Testis (tissue), 2 donors: ENCODE measurements at regions not wholly inside any gene's neighbourhood (a gene's known extent, or its start where the extent isn't known, plus 50 kb on each side); places are given as distances from the start of the nearest gene placed in this dataset.
"Not testable (repeated sequence)": the region's sequence is repeated elsewhere in the genome, so short reads cannot be mapped to it uniquely, and the experiment has no call there.

Source experiments
- DNase-seq: peaks from one replicate; pipeline ENCODE4 v3.0.0-alpha.2; 2019
- H3K27ac ChIP-seq, 2 donors: fragments of 200-600 bp; sonication (generic); one replicate each; pipeline ENCODE4 v1.5.1; 2019
- H3K27me3 ChIP-seq: fragments of 200-600 bp; sonication (generic); one replicate; pipeline ENCODE4 v1.5.1; 2019
- H3K36me3 ChIP-seq: fragments of 200-600 bp; sonication (generic); one replicate; pipeline ENCODE4 v1.5.1; 2017; ENCODE audit warnings: low read depth; ENCODE audit errors: missing control alignments
- H3K4me1 ChIP-seq: fragments of 200-600 bp; sonication (generic); one replicate; pipeline ENCODE4 v1.5.1; 2019
- H3K4me3 ChIP-seq, 2 donors: fragments of 200-600 bp; sonication (generic); one replicate each; pipeline ENCODE4 v1.5.1; 2017 to 2019
- H3K9me3 ChIP-seq: fragments of 200-600 bp; sonication (generic); one replicate; pipeline ENCODE4 v1.5.1; 2017
- POLR2A ChIP-seq: fragments of 450-650 bp; IDR thresholded peaks from one replicate; pipeline ENCODE4 v1.6.1; 2017; ENCODE audit warnings: antibody characterized with exemption, mild to moderate bottlenecking, moderate library complexity
- WGBS, 2 donors: methylation state at CpG; one replicate each; pipeline ENCODE4 v1.1.5; 2018; 5-methylcytosine and 5-hydroxymethylcytosine counted together
- intact Hi-C: fragments of 100-400 bp; cut with DNase I; formaldehyde crosslinking; loops from one replicate; pipeline ENCODE4 v1.15.1; 2023; ENCODE audit warnings: low total_unique reads
- TF ChIP-seq, protein P1 (sequence below), 3 experiments: fragments of 450-650 bp in 2 of 3; fragments of 200-600 bp in 1 of 3; sonication (generic) in 1 of 3; IDR thresholded peaks; one replicate each; pipeline ENCODE4 v1.5.1; 2016 to 2019; ENCODE audit warnings: antibody characterized with exemption in 3 of 3, mild to moderate bottlenecking in 2 of 3, moderate library complexity in 1 of 3

- TF ChIP-seq, protein P1, sequence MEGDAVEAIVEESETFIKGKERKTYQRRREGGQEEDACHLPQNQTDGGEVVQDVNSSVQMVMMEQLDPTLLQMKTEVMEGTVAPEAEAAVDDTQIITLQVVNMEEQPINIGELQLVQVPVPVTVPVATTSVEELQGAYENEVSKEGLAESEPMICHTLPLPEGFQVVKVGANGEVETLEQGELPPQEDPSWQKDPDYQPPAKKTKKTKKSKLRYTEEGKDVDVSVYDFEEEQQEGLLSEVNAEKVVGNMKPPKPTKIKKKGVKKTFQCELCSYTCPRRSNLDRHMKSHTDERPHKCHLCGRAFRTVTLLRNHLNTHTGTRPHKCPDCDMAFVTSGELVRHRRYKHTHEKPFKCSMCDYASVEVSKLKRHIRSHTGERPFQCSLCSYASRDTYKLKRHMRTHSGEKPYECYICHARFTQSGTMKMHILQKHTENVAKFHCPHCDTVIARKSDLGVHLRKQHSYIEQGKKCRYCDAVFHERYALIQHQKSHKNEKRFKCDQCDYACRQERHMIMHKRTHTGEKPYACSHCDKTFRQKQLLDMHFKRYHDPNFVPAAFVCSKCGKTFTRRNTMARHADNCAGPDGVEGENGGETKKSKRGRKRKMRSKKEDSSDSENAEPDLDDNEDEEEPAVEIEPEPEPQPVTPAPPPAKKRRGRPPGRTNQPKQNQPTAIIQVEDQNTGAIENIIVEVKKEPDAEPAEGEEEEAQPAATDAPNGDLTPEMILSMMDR (IDR thresholded peaks at IDR 0.05), result no peak
- TF ChIP-seq POLR2A, result no peak
- intact Hi-C loops, result no loop called here
- no peaks in the 10 kb centered on the region for H3K27me3 ChIP-seq
- DNase-seq, result no peak
- no peaks in the 10 kb centered on the region for H3K36me3 ChIP-seq
- H3K4me1 ChIP-seq, result no peaks in the 10 kb centered on the region
- H3K9me3 ChIP-seq, result no peaks in the 10 kb centered on the region
- WGBS, 2 donors, result 89% methylated on average over 2 of the region's 2 CpGs
- H3K4me3 ChIP-seq, result no peak overlapping the region
- no peak overlapping the region for H3K27ac ChIP-seq
These were observed 175.1 kb downstream of the MATN1 start for GRCh38 chr1:30548294-30548693.

GRCh38 chr1:30547326-30547725 is 176.1 kb downstream of the MATN1 start:
- H3K4me1 ChIP-seq, H3K4me3 ChIP-seq, H3K27ac ChIP-seq, H3K27me3 ChIP-seq, DNase-seq, H3K9me3 ChIP-seq, intact Hi-C loops, H3K36me3 ChIP-seq: not testable (repeated sequence)
- WGBS, 2 donors, result 66 to 70% methylated on average over 2 of the region's 2 CpGs

DNA sequence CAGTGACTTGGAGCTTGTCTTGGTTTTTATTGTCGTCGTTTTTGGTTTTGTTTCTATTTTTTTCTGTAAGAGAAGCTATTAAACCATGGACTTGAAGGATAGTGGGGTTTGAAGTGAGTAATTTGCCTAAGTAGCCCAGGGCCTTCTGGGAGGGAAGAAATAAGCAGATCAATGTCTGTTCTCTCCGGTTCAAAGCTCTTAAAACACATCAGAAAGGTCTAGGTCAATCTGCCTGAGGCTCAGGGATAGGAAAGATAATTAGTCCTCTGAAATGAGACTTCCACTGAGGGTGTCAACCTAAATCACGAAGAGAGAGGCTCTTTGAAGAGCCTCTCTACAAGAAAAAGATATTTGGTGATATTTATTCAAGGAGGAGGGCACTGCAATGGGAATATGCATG is 178.0 kb downstream of the MATN1 start:
- intact Hi-C loops, result no loop called here
- DNase-seq, result no peak
- H3K27ac ChIP-seq, result no peak overlapping the region
- no peak overlapping the region for H3K4me3 ChIP-seq
- no peaks in the 10 kb centered on the region for H3K27me3 ChIP-seq
- WGBS, 2 donors, result 31 to 36% methylated on average over 4 of the region's 4 CpGs
- H3K4me1 ChIP-seq, result no peaks in the 10 kb centered on the region
- H3K9me3 ChIP-seq, result no peaks in the 10 kb centered on the region
- TF ChIP-seq POLR2A, result no peak
- TF ChIP-seq, protein P1 (IDR thresholded peaks at IDR 0.05), result no peak
- no peaks in the 10 kb centered on the region for H3K36me3 ChIP-seq

DNA sequence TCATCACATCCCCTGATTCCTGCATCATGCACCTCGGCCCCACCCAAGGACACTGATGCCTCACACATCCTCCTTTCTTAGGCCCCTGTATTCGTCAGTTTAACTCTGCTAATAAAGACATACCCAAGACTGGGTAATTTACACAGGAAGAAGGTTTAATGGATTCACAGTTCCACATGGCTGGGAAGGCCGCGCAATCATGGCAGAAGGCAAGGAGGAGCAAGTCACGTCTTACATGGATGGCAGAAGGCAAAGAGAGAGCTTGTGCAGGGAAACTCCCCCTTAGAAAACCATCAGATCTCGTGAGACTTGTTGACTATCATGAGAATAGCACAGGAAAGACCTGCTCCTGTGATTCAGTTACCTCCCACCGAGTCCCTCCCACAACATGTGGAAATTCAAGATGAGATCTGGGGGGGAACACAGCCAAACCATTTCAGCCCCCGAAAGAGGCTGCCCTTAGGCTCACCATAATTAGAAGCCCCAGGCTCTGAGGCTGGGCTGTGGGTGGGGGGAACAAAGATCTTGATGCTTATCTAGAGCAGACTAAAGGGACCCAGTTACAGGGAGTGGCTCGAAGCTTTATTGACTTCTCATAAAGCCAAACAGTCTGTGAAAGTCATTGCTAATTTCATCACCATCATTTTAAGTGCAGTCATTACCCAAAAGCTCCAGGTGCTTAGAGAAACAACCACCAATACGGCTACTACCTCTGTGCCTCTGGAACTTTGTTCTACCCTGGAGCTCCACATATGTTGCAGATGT is 181.5 kb downstream of the MATN1 start:
- no peak for DNase-seq
- WGBS, 2 donors, result 89 to 92% methylated on average over 10 of the region's 10 CpGs
- no peaks in the 10 kb centered on the region for H3K4me1 ChIP-seq
- no peak overlapping the region for H3K27ac ChIP-seq
- H3K4me3 ChIP-seq, result no peak overlapping the region
- no peaks in the 10 kb centered on the region for H3K36me3 ChIP-seq
- intact Hi-C loops, result no loop called here
- no peaks in the 10 kb centered on the region for H3K9me3 ChIP-seq
- TF ChIP-seq, protein P1 (IDR thresholded peaks at IDR 0.05), result no peak
- TF ChIP-seq POLR2A, result no peak
- H3K27me3 ChIP-seq, result no peaks in the 10 kb centered on the region

- TF ChIP-seq POLR2A, result no peak
- TF ChIP-seq, protein P1 (IDR thresholded peaks at IDR 0.05), result no peak
- 68 to 70% methylated on average over 5 of the region's 5 CpGs for WGBS, 2 donors
These were observed 182.7 kb downstream of the MATN1 start for GRCh38 chr1:30540611-30541192.

More at GRCh38 chr1:30540611-30541192, 182.7 kb downstream of the MATN1 start:
- no peak for DNase-seq
- H3K4me3 ChIP-seq, result no peak overlapping the region
- H3K4me1 ChIP-seq, result no peaks in the 10 kb centered on the region
- no peak overlapping the region for H3K27ac ChIP-seq
- no peaks in the 10 kb centered on the region for H3K9me3 ChIP-seq
- intact Hi-C loops, result no loop called here
- H3K27me3 ChIP-seq, result no peaks in the 10 kb centered on the region
- no peaks in the 10 kb centered on the region for H3K36me3 ChIP-seq
